Glomerular visceral epithelial cell (primary cell): ENCODE measurements at regions not wholly inside any gene's neighbourhood (a gene's known extent, or its start where the extent isn't known, plus 50 kb on each side); places are given as distances from the start of the nearest gene placed in this dataset.
"Not testable (repeated sequence)": the region's sequence is repeated elsewhere in the genome, so short reads cannot be mapped to it uniquely, and the experiment has no call there.

Experiments used
- DNase-seq: peaks from one replicate; pipeline ENCODE4 v3.0.0-alpha.2; 2016; ENCODE audit errors: extremely low spot score

- not testable (repeated sequence) for DNase-seq
Measured at GRCh38 chr5:85654144-85654543, 963.6 kb upstream of the COX7C start.

- no peak for DNase-seq
Measured at GRCh38 chr5:85656050-85656449, 961.7 kb upstream of the COX7C start.

DNA sequence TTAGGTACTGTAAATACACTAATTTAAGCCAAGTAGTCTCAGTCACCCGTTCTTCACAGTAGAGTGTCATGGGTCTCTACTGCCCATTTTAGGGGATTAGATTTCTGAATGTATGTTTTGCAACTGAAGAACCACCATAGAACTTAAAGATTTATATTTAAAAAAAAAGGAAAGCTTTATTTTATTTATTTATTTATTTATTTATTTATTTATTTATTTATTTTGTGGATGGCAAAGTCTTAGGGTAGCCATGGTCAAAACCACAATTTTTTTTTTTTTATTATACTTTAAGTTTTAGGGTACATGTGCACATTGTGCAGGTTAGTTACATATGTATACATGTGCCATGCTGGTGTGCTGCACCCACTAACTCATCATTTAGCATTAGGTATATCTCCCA is 960.4 kb upstream of the COX7C start:
- DNase-seq, result not testable (repeated sequence)

- not testable (repeated sequence) for DNase-seq
Measured at GRCh38 chr5:85662969-85663707, 954.6 kb upstream of the COX7C start.

DNA sequence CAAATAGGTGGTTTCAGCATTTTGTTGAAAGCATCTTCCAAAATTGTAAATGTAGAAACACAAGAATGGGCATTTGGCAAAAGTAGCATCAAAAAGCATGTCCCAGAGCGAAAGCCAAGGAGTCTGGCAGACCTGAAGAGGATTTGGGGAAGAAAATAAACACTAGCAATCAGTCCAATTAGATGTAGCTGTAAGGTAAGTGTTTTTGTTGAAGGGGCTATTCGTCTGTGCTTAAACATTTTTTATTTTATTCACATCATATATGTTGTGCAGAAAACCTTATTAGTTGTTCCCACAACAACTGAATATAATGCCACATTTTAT is 954.1 kb upstream of the COX7C start:
- no peak for DNase-seq

GRCh38 chr5:85670417-85670816 is 947.3 kb upstream of the COX7C start:
- no peak for DNase-seq

DNA sequence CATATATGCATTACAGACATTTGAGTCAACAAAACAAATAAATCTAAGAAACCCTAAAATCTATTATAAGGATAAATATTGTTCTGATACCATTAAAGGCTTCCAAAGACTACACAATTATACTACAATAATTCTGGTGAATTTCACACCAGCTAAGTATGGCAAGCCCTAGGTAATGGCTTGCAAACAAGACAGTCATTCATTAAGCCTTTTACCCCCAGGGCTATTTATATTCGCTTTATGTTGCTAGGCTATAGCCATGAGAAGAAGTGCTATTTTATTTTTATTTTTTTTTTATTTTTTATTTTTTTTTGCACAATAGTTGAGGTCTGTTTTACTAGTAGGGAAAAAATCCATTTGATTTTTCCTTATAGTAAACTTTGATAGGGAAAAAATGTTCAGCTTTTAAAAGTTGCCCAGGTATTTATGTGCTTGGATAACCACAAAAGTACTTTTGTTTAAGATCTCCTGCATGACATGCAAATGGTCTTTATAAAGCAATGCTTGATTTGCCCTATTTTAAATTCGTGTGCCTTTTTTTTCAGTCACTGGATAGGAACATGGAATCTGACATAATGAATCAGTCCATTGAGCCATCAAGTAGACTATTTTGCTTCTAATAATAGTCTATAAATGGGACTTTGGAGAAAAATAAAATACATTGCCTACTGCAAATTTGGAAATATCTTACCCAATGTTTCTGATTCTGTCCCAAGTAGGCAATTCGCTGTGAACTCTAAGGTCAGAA is 946.3 kb upstream of the COX7C start:
- no peak for DNase-seq

DNA sequence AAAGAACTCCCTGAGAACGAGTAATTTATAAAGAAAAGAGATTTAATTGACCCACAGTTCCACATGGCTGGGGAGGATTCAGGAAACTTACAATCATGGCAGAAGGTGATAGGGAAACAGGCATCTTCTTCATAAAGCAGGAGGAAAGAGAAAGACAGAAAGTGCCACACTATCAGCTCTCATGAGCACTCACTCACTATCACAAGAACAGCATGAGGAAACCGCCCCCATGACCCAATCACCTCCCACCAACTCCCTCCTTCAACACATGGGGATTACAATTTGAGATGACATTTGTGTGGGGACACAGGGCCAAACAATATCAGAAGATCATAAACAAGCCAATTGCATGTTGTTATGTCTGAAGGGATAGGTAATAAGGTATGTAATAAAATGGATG is 935.9 kb upstream of the COX7C start:
- DNase-seq, result no peak

DNA sequence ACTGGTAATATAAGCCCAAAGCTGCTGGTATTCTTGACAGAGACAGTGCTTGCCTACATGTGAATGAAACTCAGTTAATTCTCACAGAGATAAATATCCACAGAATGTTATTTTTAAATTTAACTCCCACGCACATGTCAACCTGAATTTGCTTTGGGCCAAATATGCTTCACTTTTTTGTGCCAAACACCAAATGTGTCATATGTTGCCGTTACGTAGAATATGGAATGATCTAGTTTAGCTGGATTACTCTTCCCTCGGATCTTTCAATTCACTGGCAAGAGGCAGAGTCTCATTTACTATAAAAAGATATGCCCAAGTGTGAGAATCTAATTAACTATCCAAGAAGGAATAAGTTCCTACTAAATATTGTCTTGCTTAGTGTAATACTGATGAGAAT is 933.4 kb upstream of the COX7C start:
- no peak for DNase-seq

- DNase-seq, result no peak
Measured at GRCh38 chr5:85703296-85703695, 914.4 kb upstream of the COX7C start.

DNA sequence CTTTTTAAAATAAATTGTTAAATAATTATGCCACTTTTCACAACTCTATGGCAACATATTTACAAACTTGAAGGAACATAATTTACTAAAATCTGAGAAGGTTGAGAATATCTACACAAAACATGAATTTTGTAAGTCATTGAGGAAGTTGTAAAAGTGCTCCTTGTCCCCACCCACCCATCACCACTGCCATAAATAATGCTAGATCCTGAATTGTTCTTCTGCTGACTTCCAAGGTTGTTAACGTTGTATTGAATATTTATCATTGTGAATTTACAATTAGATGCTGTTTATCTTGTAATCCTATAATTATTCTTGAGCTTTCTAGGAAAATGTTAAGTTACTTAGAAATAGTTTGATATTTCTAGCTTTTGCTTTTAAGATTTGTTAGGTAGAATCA is 908.0 kb upstream of the COX7C start:
- no peak for DNase-seq

GRCh38 chr5:85716344-85717202 is 901.2 kb upstream of the COX7C start:
- no peak for DNase-seq

DNA sequence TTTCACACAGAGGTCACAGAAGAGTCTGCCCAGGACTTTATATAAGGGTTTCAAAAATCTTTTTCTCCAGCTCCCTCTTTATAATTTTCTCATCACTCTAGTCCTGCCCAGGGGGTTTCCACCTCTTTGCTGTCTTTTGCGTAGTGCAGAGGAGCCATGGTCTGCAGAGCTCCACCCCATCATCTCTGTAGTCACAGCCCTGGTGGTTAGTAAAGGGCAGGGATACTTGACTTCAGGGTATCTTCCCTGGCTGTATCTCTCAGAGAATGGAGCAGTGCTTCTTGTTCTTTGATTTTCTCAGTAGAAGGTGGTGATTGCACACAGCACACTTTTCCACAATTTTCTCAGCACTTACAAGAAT is 900.6 kb upstream of the COX7C start:
- no peak for DNase-seq

DNA sequence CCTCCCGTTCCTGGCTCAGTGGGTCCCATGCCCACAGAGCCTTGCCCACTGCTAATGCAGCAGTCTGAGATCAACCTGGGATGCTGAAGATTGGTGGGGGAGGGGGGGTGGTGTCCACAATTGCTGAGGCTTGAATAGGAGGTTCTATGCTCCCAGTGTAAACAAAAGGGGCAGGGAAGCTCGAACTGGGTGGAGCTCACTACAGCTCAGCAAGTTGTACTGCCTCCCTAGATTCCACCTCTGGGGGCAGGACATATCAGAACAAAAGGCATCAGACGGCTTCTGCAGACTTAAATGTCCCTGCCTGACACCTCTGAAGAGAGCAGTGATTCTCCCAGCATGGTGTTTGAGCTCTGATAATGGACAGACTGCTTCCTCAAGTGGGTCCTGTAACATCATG is 885.6 kb upstream of the COX7C start:
- DNase-seq, result no peak

- DNase-seq, result no peak
Measured at GRCh38 chr5:85741972-85742371, 875.8 kb upstream of the COX7C start.

DNA sequence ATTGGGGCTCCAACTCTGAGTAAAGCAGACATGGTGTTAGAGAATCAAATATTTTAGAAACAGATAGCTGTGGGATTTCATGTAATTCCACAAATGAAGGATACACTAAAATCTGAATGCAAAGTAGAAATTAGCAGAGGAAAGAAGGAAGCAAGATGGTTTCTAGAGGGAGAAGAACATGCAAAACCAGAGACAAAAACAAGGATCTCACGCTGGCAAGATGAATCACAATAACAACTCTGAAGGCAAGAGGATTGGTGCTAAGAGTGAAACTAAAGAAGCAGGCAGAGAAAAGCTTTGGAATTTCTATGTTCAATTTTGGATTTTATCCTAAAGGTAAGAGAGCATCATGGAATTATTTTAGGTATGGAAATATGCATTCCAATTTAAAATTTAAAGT is 857.2 kb upstream of the COX7C start:
- DNase-seq, result no peak

GRCh38 chr5:85769347-85769746 is 848.4 kb upstream of the COX7C start:
- no peak for DNase-seq

- no peak for DNase-seq
Measured at GRCh38 chr5:85784746-85785145, 833.0 kb upstream of the COX7C start.

DNA sequence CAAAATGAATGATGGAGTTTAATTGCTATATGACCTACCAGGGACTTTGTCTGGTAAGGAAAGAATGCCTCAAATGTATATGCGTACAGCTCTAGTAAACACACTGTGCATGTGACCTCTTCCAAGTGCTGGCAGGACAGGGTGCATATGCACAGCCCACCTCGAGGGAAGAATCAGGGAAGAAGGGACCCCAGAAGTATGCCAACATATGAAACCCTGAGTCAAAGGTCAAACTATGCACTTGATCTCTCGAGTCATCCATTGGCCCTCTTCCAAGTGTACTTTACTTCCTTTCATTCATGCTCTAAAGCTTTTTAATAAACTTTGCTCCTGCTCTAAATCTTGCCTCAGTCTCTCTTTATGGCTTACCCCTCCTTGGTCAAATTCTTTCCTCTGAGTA is 804.6 kb upstream of the COX7C start:
- no peak for DNase-seq

DNA sequence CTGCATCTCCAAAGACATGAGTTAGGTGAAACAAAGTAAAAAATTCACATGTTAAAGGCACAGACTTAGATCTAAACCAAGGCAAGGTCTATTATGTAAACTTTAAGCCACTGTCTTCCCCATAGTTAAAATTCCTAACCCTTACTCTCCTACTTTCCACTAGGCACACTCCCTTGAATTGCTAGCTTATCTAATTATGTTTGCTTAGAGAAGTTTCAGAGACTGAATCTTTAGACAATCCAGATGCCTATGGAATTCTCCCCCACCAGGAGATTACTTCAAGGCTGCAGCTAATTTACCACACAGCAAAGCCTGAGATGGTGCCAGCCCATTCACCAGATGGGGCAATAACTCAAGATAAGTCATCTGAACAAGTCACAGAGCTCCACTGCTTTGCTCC is 803.1 kb upstream of the COX7C start:
- no peak for DNase-seq

DNA sequence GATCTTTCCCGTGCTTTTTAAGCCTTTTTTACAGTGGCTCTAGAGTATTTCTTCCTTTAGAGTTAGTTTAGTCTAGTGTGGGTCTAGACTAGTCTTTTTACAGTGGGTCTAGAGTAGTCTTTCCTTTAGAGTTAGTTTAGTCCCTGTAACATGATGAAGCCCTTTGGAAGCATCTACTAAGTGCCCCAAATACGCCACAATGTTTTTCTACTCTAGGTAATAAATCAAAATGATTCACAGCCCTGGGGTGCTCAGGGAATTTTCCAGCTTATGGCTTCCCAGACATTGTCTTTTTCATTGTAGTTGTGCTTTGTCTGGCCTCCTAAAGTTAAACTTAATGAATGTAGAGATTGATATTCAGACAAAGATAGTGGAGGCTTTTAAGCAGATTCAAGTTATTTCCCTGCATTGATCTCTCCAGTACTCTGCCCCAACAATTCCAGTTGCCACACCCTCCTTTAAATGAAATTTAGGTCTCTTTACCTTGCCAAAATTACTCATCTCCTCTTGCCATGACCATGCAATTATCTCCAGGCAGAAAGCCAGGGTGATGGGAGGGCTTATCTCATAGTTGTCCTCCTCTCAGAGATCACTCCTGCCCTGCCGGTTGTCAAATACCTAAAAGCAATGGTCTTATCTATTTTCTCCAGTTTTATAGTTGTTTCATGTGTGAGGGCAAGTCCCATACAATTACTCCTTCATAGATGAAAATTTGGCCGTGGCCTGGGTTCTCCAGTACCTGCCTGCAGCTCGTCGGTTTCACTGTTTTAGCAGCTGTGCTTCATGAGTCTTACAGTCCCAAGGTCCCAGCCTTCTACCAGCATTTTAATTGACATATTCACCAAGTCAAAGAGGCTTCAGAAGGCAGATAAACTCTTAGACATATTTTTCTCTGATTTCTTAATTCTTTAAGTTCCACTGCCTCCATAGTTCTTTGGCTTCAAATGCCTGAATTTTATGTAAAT is 794.0 kb upstream of the COX7C start:
- DNase-seq, result no peak

- DNase-seq, result no peak
Measured at GRCh38 chr5:85838781-85839180, 779.0 kb upstream of the COX7C start.
